DND-41 (cell line): ENCODE measurements at regions not wholly inside any gene's neighbourhood (a gene's known extent, or its start where the extent isn't known, plus 50 kb on each side); places are given as distances from the start of the nearest gene placed in this dataset.

ENCODE experiments used
- CTCF ChIP-seq: IDR thresholded peaks from 2 replicates; pipeline ENCODE4 v1.5.1; 2012; ENCODE audit warnings: borderline replicate concordance, low read length, moderate library complexity, mild to moderate bottlenecking; ENCODE audit not compliant: poor library complexity, severe bottlenecking; ENCODE audit errors: extremely low read depth
- EZH2 ChIP-seq: IDR thresholded peaks from 3 replicates; pipeline ENCODE4 v1.6.1; 2012; ENCODE audit warnings: borderline replicate concordance, low read depth, mild to moderate bottlenecking, moderate library complexity, low read length, inconsistent platforms; ENCODE audit not compliant: severe bottlenecking

GRCh38 chr5:167813389-167813788 lies 478.1 kb upstream of the WWC1 start:
- TF ChIP-seq CTCF (no peak), EZH2 (no peak)
